Neural cell (in vitro differentiated cells): ENCODE measurements at regions not wholly inside any gene's neighbourhood (a gene's known extent, or its start where the extent isn't known, plus 50 kb on each side); places are given as distances from the start of the nearest gene placed in this dataset.

Source experiments
- EP300 ChIP-seq: fragments of 450-650 bp; conservative IDR thresholded peaks from 2 replicates; pipeline ENCODE4 v1.6.1; 2014; ENCODE audit warnings: antibody characterized with exemption, mild to moderate bottlenecking, moderate library complexity; ENCODE audit not compliant: poor library complexity, severe bottlenecking
- EZH2 ChIP-seq: fragments of 200-600, 300-800 bp; shearing (Covaris generic), sonication (generic); IDR thresholded peaks from 2 replicates; pipeline ENCODE4 v1.6.1; 2014; ENCODE audit warnings: antibody characterized with exemption, low read length, borderline replicate concordance, mild to moderate bottlenecking; ENCODE audit not compliant: insufficient read depth, poor library complexity, severe bottlenecking
- POLR2AphosphoS5 ChIP-seq: IDR thresholded peaks from 2 replicates; pipeline ENCODE4 v1.6.1; 2012
- SMC3 ChIP-seq: fragments of 450-650 bp; conservative IDR thresholded peaks from 2 replicates; pipeline ENCODE4 v1.6.1; 2014; ENCODE audit warnings: antibody characterized with exemption, mild to moderate bottlenecking, moderate library complexity; ENCODE audit not compliant: poor library complexity
- TF ChIP-seq, protein P1 (sequence below): fragments of 450-650 bp; IDR thresholded peaks from 2 replicates; pipeline ENCODE4 v1.5.1; 2014; ENCODE audit warnings: antibody characterized with exemption, mild to moderate bottlenecking, moderate library complexity; ENCODE audit not compliant: poor library complexity, severe bottlenecking

DNA sequence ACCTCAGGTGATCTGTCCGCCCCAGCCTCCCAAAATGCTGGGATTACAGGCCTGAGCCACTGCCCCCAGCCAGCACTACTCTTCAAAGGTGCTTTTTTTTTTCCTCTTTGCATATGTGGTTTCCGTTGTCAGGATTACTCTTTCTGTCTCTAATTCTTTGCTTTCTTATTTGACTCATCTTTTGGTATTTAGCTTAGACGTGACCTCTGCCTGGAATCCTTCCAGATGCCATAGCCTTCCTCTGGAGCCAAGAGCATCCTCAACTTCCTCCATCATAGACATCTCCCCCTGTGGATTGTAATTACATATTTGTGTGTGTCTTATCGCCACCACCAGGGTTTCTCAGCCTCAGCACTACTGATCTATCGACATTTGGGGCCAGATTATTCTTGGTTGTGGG is 84.4 kb upstream of the XYLT1 start:
- TF ChIP-seq SMC3 (no peak), EP300 (no peak), POLR2AphosphoS5 (no peak), EZH2 (no peak)
- TF ChIP-seq, protein P1, sequence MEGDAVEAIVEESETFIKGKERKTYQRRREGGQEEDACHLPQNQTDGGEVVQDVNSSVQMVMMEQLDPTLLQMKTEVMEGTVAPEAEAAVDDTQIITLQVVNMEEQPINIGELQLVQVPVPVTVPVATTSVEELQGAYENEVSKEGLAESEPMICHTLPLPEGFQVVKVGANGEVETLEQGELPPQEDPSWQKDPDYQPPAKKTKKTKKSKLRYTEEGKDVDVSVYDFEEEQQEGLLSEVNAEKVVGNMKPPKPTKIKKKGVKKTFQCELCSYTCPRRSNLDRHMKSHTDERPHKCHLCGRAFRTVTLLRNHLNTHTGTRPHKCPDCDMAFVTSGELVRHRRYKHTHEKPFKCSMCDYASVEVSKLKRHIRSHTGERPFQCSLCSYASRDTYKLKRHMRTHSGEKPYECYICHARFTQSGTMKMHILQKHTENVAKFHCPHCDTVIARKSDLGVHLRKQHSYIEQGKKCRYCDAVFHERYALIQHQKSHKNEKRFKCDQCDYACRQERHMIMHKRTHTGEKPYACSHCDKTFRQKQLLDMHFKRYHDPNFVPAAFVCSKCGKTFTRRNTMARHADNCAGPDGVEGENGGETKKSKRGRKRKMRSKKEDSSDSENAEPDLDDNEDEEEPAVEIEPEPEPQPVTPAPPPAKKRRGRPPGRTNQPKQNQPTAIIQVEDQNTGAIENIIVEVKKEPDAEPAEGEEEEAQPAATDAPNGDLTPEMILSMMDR: no peak
